Left renal pelvis (tissue), 4 donors: ENCODE measurements at regions not wholly inside any gene's neighbourhood (a gene's known extent, or its start where the extent isn't known, plus 50 kb on each side); places are given as distances from the start of the nearest gene placed in this dataset.
A peak's percentile ranks its signal among the peaks of the same experiment; 100 is the strongest.

Experiments used
- DNase-seq, 4 donors: peaks; one replicate each; pipeline ENCODE4 v3.0.0-alpha.2; 2013; ENCODE audit warnings: low read depth in 4 of 4, low spot score in 3 of 4

- DNase-seq: peak in 2 of 4 donors; percentile 3 to 6
These were observed 101.5 kb upstream of the GHR start for GRCh38 chr5:42321785-42322184.

GRCh38 chr5:42337143-42337542, 86.1 kb upstream of the GHR start:
- no peak for DNase-seq

- DNase-seq: no peak
These were observed 85.6 kb upstream of the GHR start for GRCh38 chr5:42337607-42338006.

GRCh38 chr5:42338136-42338535, 85.1 kb upstream of the GHR start:
- DNase-seq: no peak

- DNase-seq: no peak
These were observed 74.1 kb upstream of the GHR start for GRCh38 chr5:42349163-42349562.

GRCh38 chr5:42351956-42352355, 71.3 kb upstream of the GHR start:
- DNase-seq: no peak

GRCh38 chr5:42360056-42360455, 63.2 kb upstream of the GHR start:
- DNase-seq: peak in 1 of 4 donors; percentile 4

GRCh38 chr5:42360616-42361314, 62.5 kb upstream of the GHR start:
- no peak for DNase-seq

GRCh38 chr5:42361315-42361688, 61.9 kb upstream of the GHR start:
- DNase-seq: no peak

- no peak for DNase-seq
These were observed 57.2 kb upstream of the GHR start for GRCh38 chr5:42366051-42366450.
